MG63 (cell line): ENCODE measurements at regions not wholly inside any gene's neighbourhood (a gene's known extent, or its start where the extent isn't known, plus 50 kb on each side); places are given as distances from the start of the nearest gene placed in this dataset.

Experiments used
- DNase-seq: peaks from one replicate; pipeline ENCODE4 v3.0.0-alpha.2; 2020
- H3K27me3 ChIP-seq: fragments of 250-450 bp; sonication (Bioruptor Pico); 2 replicates; pipeline ENCODE4 v1.5.1; 2020; ENCODE audit warnings: mild to moderate bottlenecking, moderate library complexity
- H3K36me3 ChIP-seq: fragments of 250-450 bp; sonication (Bioruptor Pico); 2 replicates; pipeline ENCODE4 v1.5.1; 2020; ENCODE audit warnings: mild to moderate bottlenecking, moderate library complexity
- H3K4me3 ChIP-seq: fragments of 250-450 bp; sonication (Bioruptor Pico); 2 replicates; pipeline ENCODE4 v1.5.1; 2020; ENCODE audit warnings: mild to moderate bottlenecking, moderate library complexity
- H3K9me3 ChIP-seq: fragments of 250-450 bp; sonication (Bioruptor Pico); 2 replicates; pipeline ENCODE4 v1.5.1; 2020; ENCODE audit warnings: mild to moderate bottlenecking, moderate library complexity

GRCh38 chr5:125411071-125411743, 664.8 kb upstream of the ZNF608 start:
- Histone ChIP-seq H3K36me3 (no peaks in the 10 kb centered on the region), H3K9me3 (no peaks in the 10 kb centered on the region), H3K27me3 (no peaks in the 10 kb centered on the region), H3K4me3 (no peak overlapping the region)
- DNase-seq, result peak; percentile 49

GRCh38 chr5:125411744-125412560, 665.5 kb upstream of the ZNF608 start:
- no peaks in the 10 kb centered on the region for H3K36me3 ChIP-seq
- DNase-seq, result no peak
- no peaks in the 10 kb centered on the region for H3K9me3 ChIP-seq
- H3K4me3 ChIP-seq, result no peak overlapping the region
- H3K27me3 ChIP-seq, result no peaks in the 10 kb centered on the region

GRCh38 chr5:125412561-125413495, 666.4 kb upstream of the ZNF608 start:
- peak; percentile 82 for DNase-seq
- no peaks in the 10 kb centered on the region for H3K27me3 ChIP-seq
- H3K9me3 ChIP-seq, result no peaks in the 10 kb centered on the region
- no peaks in the 10 kb centered on the region for H3K36me3 ChIP-seq
- no peak overlapping the region for H3K4me3 ChIP-seq

GRCh38 chr5:125413496-125414274, 667.2 kb upstream of the ZNF608 start:
- H3K36me3 ChIP-seq, result no peaks in the 10 kb centered on the region
- H3K9me3 ChIP-seq, result no peaks in the 10 kb centered on the region
- H3K4me3 ChIP-seq, result no peak overlapping the region
- no peak for DNase-seq
- H3K27me3 ChIP-seq, result no peaks in the 10 kb centered on the region

- Histone ChIP-seq H3K9me3 (no peaks in the 10 kb centered on the region), H3K27me3 (no peaks in the 10 kb centered on the region), H3K4me3 (no peak overlapping the region), H3K36me3 (no peaks in the 10 kb centered on the region)
- no peak for DNase-seq
These were observed 668.7 kb upstream of the ZNF608 start for GRCh38 chr5:125415126-125415525.

GRCh38 chr5:125416055-125416454, 669.6 kb upstream of the ZNF608 start:
- H3K9me3 ChIP-seq, result no peaks in the 10 kb centered on the region
- no peak for DNase-seq

GRCh38 chr5:125421006-125421405, 674.6 kb upstream of the ZNF608 start:
- DNase-seq, result no peak
- no peaks in the 10 kb centered on the region for H3K36me3 ChIP-seq
- H3K9me3 ChIP-seq, result no peaks in the 10 kb centered on the region

More at GRCh38 chr5:125416055-125416454, 669.6 kb upstream of the ZNF608 start:
- Histone ChIP-seq H3K27me3 (no peaks in the 10 kb centered on the region), H3K36me3 (no peaks in the 10 kb centered on the region), H3K4me3 (no peak overlapping the region)

GRCh38 chr5:125422342-125422741, 675.9 kb upstream of the ZNF608 start:
- no peaks in the 10 kb centered on the region for H3K36me3 ChIP-seq
- H3K4me3 ChIP-seq, result no peak overlapping the region
- H3K27me3 ChIP-seq, result no peaks in the 10 kb centered on the region
- no peaks in the 10 kb centered on the region for H3K9me3 ChIP-seq
- no peak for DNase-seq

More at GRCh38 chr5:125421006-125421405, 674.6 kb upstream of the ZNF608 start:
- H3K4me3 ChIP-seq, result no peak overlapping the region
- no peaks in the 10 kb centered on the region for H3K27me3 ChIP-seq

- no peaks in the 10 kb centered on the region for H3K36me3 ChIP-seq
- DNase-seq, result no peak
- H3K9me3 ChIP-seq, result no peaks in the 10 kb centered on the region
- H3K27me3 ChIP-seq, result no peaks in the 10 kb centered on the region
- no peak overlapping the region for H3K4me3 ChIP-seq
These were observed 678.1 kb upstream of the ZNF608 start for GRCh38 chr5:125424402-125425141.

- no peaks in the 10 kb centered on the region for H3K36me3 ChIP-seq
- H3K4me3 ChIP-seq, result no peak overlapping the region
- H3K9me3 ChIP-seq, result 0 out of 2 replicates have a peak, but pooled peaks cover 2% of the 10 kb centered on the region
- no peak for DNase-seq
- no peaks in the 10 kb centered on the region for H3K27me3 ChIP-seq
These were observed 683.1 kb upstream of the ZNF608 start for GRCh38 chr5:125429498-125429897.

- Histone ChIP-seq H3K9me3 (0 out of 2 replicates have a peak, but pooled peaks cover 2% of the 10 kb centered on the region), H3K4me3 (no peak overlapping the region), H3K36me3 (no peaks in the 10 kb centered on the region), H3K27me3 (no peaks in the 10 kb centered on the region)
- DNase-seq, result no peak
These were observed 687.0 kb upstream of the ZNF608 start for GRCh38 chr5:125433457-125433856.

GRCh38 chr5:125439243-125439642, 692.8 kb upstream of the ZNF608 start:
- H3K27me3 ChIP-seq, result no peaks in the 10 kb centered on the region
- no peak overlapping the region for H3K4me3 ChIP-seq
- DNase-seq, result no peak
- peaks cover 15% of the 10 kb centered on the region for H3K9me3 ChIP-seq
- no peaks in the 10 kb centered on the region for H3K36me3 ChIP-seq

GRCh38 chr5:125440905-125441304, 694.5 kb upstream of the ZNF608 start:
- Histone ChIP-seq H3K36me3 (no peaks in the 10 kb centered on the region), H3K4me3 (no peak overlapping the region), H3K9me3 (peaks cover 22% of the 10 kb centered on the region), H3K27me3 (no peaks in the 10 kb centered on the region)
- no peak for DNase-seq

- H3K27me3 ChIP-seq, result no peaks in the 10 kb centered on the region
- no peak overlapping the region for H3K4me3 ChIP-seq
- peak; percentile 52 for DNase-seq
- peaks cover 19% of the 10 kb centered on the region for H3K9me3 ChIP-seq
- H3K36me3 ChIP-seq, result no peaks in the 10 kb centered on the region
These were observed 700.5 kb upstream of the ZNF608 start for GRCh38 chr5:125446986-125447385.

- Histone ChIP-seq H3K9me3 (no peaks in the 10 kb centered on the region), H3K4me3 (no peak overlapping the region), H3K27me3 (no peaks in the 10 kb centered on the region), H3K36me3 (no peaks in the 10 kb centered on the region)
- no peak for DNase-seq
These were observed 704.3 kb upstream of the ZNF608 start for GRCh38 chr5:125450771-125451170.

- H3K27me3 ChIP-seq, result no peaks in the 10 kb centered on the region
- no peaks in the 10 kb centered on the region for H3K9me3 ChIP-seq
- no peak overlapping the region for H3K4me3 ChIP-seq
- no peak for DNase-seq
- H3K36me3 ChIP-seq, result no peaks in the 10 kb centered on the region
These were observed 705.2 kb upstream of the ZNF608 start for GRCh38 chr5:125451622-125452021.
